Spinal cord (tissue), 9 donors: ENCODE measurements at regions not wholly inside any gene's neighbourhood (a gene's known extent, or its start where the extent isn't known, plus 50 kb on each side); places are given as distances from the start of the nearest gene placed in this dataset.

ENCODE experiments used
- DNase-seq, 6 donors: peaks; one replicate each; pipeline versions ENCODE4 v3.0.0 to v3.0.0-alpha.2; 2013 to 2015; ENCODE audit warnings: low spot score in 6 of 6, low read depth in 4 of 6
- H3K27ac ChIP-seq: one replicate; pipeline ENCODE4 v1.5.1; 2013; ENCODE audit warnings: low read depth, low read length, control low read depth
- H3K27me3 ChIP-seq: one replicate; pipeline ENCODE4 v1.6.1; 2013; ENCODE audit warnings: low read length; ENCODE audit not compliant: control insufficient read depth, insufficient read depth
- H3K36me3 ChIP-seq: one replicate; pipeline ENCODE4 v1.6.1; 2013; ENCODE audit warnings: low read length; ENCODE audit not compliant: control insufficient read depth, insufficient read depth
- H3K4me1 ChIP-seq: one replicate; pipeline ENCODE4 v1.6.1; 2013; ENCODE audit warnings: low read length; ENCODE audit not compliant: control insufficient read depth, insufficient read depth
- H3K4me3 ChIP-seq: one replicate; pipeline ENCODE4 v1.5.1; 2013; ENCODE audit warnings: low read depth, low read length, control low read depth
- H3K9me3 ChIP-seq: one replicate; pipeline ENCODE4 v1.6.1; 2013; ENCODE audit warnings: low read length; ENCODE audit not compliant: control insufficient read depth, insufficient read depth
- WGBS: methylation state at CpG from one replicate; pipeline ENCODE4 v1.1.5; 2013; ENCODE audit warnings: missing lambda C conversion rate; ENCODE audit not compliant: insufficient coverage; 5-methylcytosine and 5-hydroxymethylcytosine counted together
- donor health status: healthy.

GRCh38 chr11:19557185-19557584 is 155.5 kb upstream of the NAV2 start:
- peaks cover 25% of the 10 kb centered on the region for H3K4me1 ChIP-seq
- no peaks in the 10 kb centered on the region for H3K27me3 ChIP-seq
- no peaks in the 10 kb centered on the region for H3K36me3 ChIP-seq
- DNase-seq = no peak
- H3K4me3 ChIP-seq = no peak overlapping the region
- no peaks in the 10 kb centered on the region for H3K9me3 ChIP-seq
- H3K27ac ChIP-seq = no peak overlapping the region
- WGBS = 82% methylated on average over 3 of the region's 6 CpGs

- Histone ChIP-seq H3K27me3 (no peaks in the 10 kb centered on the region), H3K4me1 (peaks cover 44% of the 10 kb centered on the region), H3K36me3 (no peaks in the 10 kb centered on the region), H3K4me3 (no peak overlapping the region), H3K9me3 (no peaks in the 10 kb centered on the region), H3K27ac (no peak overlapping the region)
- no peak for DNase-seq
- WGBS = 62% methylated on average over 1 of the region's 3 CpGs
Measured at GRCh38 chr11:19555266-19555665, 157.4 kb upstream of the NAV2 start.

- H3K27me3 ChIP-seq = no peaks in the 10 kb centered on the region
- DNase-seq = peak; percentile 82 to 97 (median 89)
- H3K9me3 ChIP-seq = no peaks in the 10 kb centered on the region
- H3K36me3 ChIP-seq = no peaks in the 10 kb centered on the region
- 9% methylated on average over 5 of the region's 8 CpGs for WGBS
- H3K27ac ChIP-seq = peak overlapping the region; percentile 66
- H3K4me1 ChIP-seq = peaks cover 49% of the 10 kb centered on the region
- no peak overlapping the region for H3K4me3 ChIP-seq
Measured at GRCh38 chr11:19553683-19554333, 158.8 kb upstream of the NAV2 start.

- Histone ChIP-seq H3K9me3 (no peaks in the 10 kb centered on the region), H3K27me3 (no peaks in the 10 kb centered on the region), H3K4me1 (peaks cover 44% of the 10 kb centered on the region), H3K27ac (peak overlapping the region; percentile 66), H3K36me3 (no peaks in the 10 kb centered on the region), H3K4me3 (no peak overlapping the region)
- WGBS = 10% methylated on average over 8 of the region's 8 CpGs
- DNase-seq = peak; percentile 70 to 93 (median 78)
Measured at GRCh38 chr11:19552656-19553260, 159.9 kb upstream of the NAV2 start.

GRCh38 chr11:19552161-19552560 is 160.5 kb upstream of the NAV2 start:
- peak in 2 of 6 donors; percentile 78 to 92 for DNase-seq
- Histone ChIP-seq H3K4me3 (no peak overlapping the region), H3K27ac (peak overlapping the region; percentile 66), H3K27me3 (no peaks in the 10 kb centered on the region), H3K36me3 (no peaks in the 10 kb centered on the region), H3K9me3 (no peaks in the 10 kb centered on the region), H3K4me1 (peaks cover 48% of the 10 kb centered on the region)
- 22% methylated on average over 6 of the region's 8 CpGs for WGBS

- Histone ChIP-seq H3K4me1 (peaks cover 52% of the 10 kb centered on the region), H3K27ac (peak overlapping the region; percentile 66), H3K9me3 (no peaks in the 10 kb centered on the region), H3K4me3 (no peak overlapping the region), H3K36me3 (no peaks in the 10 kb centered on the region), H3K27me3 (no peaks in the 10 kb centered on the region)
- DNase-seq = peak in 2 of 6 donors; percentile 46 to 80
- WGBS = no CpG with 5 or more reads among the region's 4 CpGs
Measured at GRCh38 chr11:19551457-19551856, 161.2 kb upstream of the NAV2 start.

GRCh38 chr11:19547044-19547443 is 165.6 kb upstream of the NAV2 start:
- no peak overlapping the region for H3K27ac ChIP-seq
- H3K27me3 ChIP-seq = no peaks in the 10 kb centered on the region
- no peak for DNase-seq
- no peak overlapping the region for H3K4me3 ChIP-seq
- WGBS = 70% methylated on average over 3 of the region's 3 CpGs
- H3K4me1 ChIP-seq = peaks cover 42% of the 10 kb centered on the region
- H3K9me3 ChIP-seq = no peaks in the 10 kb centered on the region
- no peaks in the 10 kb centered on the region for H3K36me3 ChIP-seq

- DNase-seq = peak in 1 of 6 donors; percentile 39
- 82% methylated on average over 2 of the region's 5 CpGs for WGBS
- Histone ChIP-seq H3K36me3 (no peaks in the 10 kb centered on the region), H3K4me1 (peaks cover 35% of the 10 kb centered on the region), H3K27ac (no peak overlapping the region), H3K4me3 (no peak overlapping the region), H3K27me3 (no peaks in the 10 kb centered on the region), H3K9me3 (no peaks in the 10 kb centered on the region)
Measured at GRCh38 chr11:19546325-19546724, 166.3 kb upstream of the NAV2 start.

GRCh38 chr11:19541521-19542049 is 171.1 kb upstream of the NAV2 start:
- Histone ChIP-seq H3K4me1 (peaks cover 15% of the 10 kb centered on the region), H3K4me3 (no peak overlapping the region), H3K27me3 (no peaks in the 10 kb centered on the region), H3K9me3 (no peaks in the 10 kb centered on the region), H3K36me3 (no peaks in the 10 kb centered on the region), H3K27ac (no peak overlapping the region)
- DNase-seq = peak in 1 of 6 donors; percentile 54
- WGBS = 82% methylated on average over 3 of the region's 3 CpGs

GRCh38 chr11:19539861-19540260 is 172.8 kb upstream of the NAV2 start:
- H3K9me3 ChIP-seq = no peaks in the 10 kb centered on the region
- H3K36me3 ChIP-seq = no peaks in the 10 kb centered on the region
- H3K4me1 ChIP-seq = peaks cover 3% of the 10 kb centered on the region
- H3K27ac ChIP-seq = no peak overlapping the region
- DNase-seq = no peak
- H3K4me3 ChIP-seq = no peak overlapping the region
- H3K27me3 ChIP-seq = no peaks in the 10 kb centered on the region
- WGBS = 74% methylated on average over 4 of the region's 6 CpGs
